OCI-LY7 (cell line): ENCODE measurements at regions not wholly inside any gene's neighbourhood (a gene's known extent, or its start where the extent isn't known, plus 50 kb on each side); places are given as distances from the start of the nearest gene placed in this dataset.

ENCODE experiments used
- BruUV-seq: library from RNA; stranded (reverse); fragments of 400-500 nt; replicated peaks from 2 replicates; lab custom pipeline; 2021; lab: Mats Ljungman, UMichigan
- CTCF ChIA-PET: fragments of 300-600 bp; sonication (Branson Sonifier 250); formaldehyde crosslinking; loops from one replicate; lab custom pipeline; 2022; ENCODE audit warnings: antibody characterized with exemption; ENCODE audit not compliant: unreplicated experiment; lab: Charles Lee
- POLR2A ChIA-PET: fragments of 300-600 bp; sonication (Branson Sonifier 250); formaldehyde crosslinking; loops from one replicate; lab custom pipeline; 2022; ENCODE audit warnings: antibody characterized with exemption; lab: Charles Lee
- DNase-seq: peaks from one replicate; pipeline ENCODE4 v3.0.0-alpha.2; 2015; ENCODE audit warnings: low spot score
- H2AFZ ChIP-seq: fragments of 200-600 bp; sonication (generic), shearing (Covaris generic); 2 replicates; pipeline ENCODE4 v1.6.1; 2014; ENCODE audit warnings: mild to moderate bottlenecking, antibody characterized with exemption, low read length, moderate library complexity
- H3K27ac ChIP-seq: fragments of 200-600 bp; sonication (generic); 2 replicates; pipeline ENCODE4 v1.5.1; 2014; ENCODE audit warnings: mixed run types, low read depth, mild to moderate bottlenecking, moderate library complexity, low read length, inconsistent platforms; ENCODE audit not compliant: poor library complexity, severe bottlenecking
- H3K36me3 ChIP-seq: fragments of 200-600 bp; sonication (generic); 2 replicates; pipeline ENCODE4 v1.6.1; 2014; ENCODE audit warnings: mild to moderate bottlenecking, antibody characterized with exemption, low read length, moderate library complexity, mixed read lengths; ENCODE audit not compliant: insufficient read depth
- H3K4me1 ChIP-seq: fragments of 200-600 bp; sonication (generic); 2 replicates; pipeline ENCODE4 v1.5.1; 2014; ENCODE audit warnings: mild to moderate bottlenecking, low read length; ENCODE audit not compliant: insufficient read depth, poor library complexity, severe bottlenecking
- H3K4me2 ChIP-seq: fragments of 200-600 bp; sonication (generic); 2 replicates; pipeline ENCODE4 v1.6.1; 2014; ENCODE audit warnings: mild to moderate bottlenecking, low read length
- H3K4me3 ChIP-seq: fragments of 200-600 bp; sonication (generic); 2 replicates; pipeline ENCODE4 v1.5.1; 2014; ENCODE audit warnings: mild to moderate bottlenecking, low read depth, low read length; ENCODE audit not compliant: poor library complexity, severe bottlenecking
- H3K79me2 ChIP-seq: fragments of 200-600 bp; sonication (generic); 2 replicates; pipeline ENCODE4 v1.6.1; 2016; ENCODE audit warnings: low read depth, mild to moderate bottlenecking, low read length, moderate library complexity, mixed read lengths; ENCODE audit not compliant: insufficient read depth
- H3K9me2 ChIP-seq: fragments of 200-600 bp; sonication (generic); 2 replicates; pipeline ENCODE4 v1.6.1; 2016; ENCODE audit warnings: mild to moderate bottlenecking, low read length, mixed read lengths; ENCODE audit not compliant: insufficient read depth
- H3K9me3 ChIP-seq: fragments of 200-600 bp; sonication (generic); 2 replicates; pipeline ENCODE4 v1.6.1; 2014; ENCODE audit warnings: mild to moderate bottlenecking, mixed run types, low read length, mixed read lengths
- H4K20me1 ChIP-seq: fragments of 200-600 bp; sonication (generic); 2 replicates; pipeline ENCODE4 v1.6.1; 2014; ENCODE audit warnings: mild to moderate bottlenecking, antibody characterized with exemption, low read length, moderate library complexity, mixed read lengths; ENCODE audit not compliant: insufficient read depth
- CTCF ChIP-seq: fragments of 200-600 bp; sonication (generic); conservative IDR thresholded peaks from 2 replicates; pipeline ENCODE4 v1.5.1; 2014; ENCODE audit warnings: mild to moderate bottlenecking, antibody characterized with exemption, low read length, moderate library complexity, mixed read lengths
- EZH2phosphoT487 ChIP-seq: fragments of 200-600 bp; sonication (generic); IDR thresholded peaks from 2 replicates; pipeline ENCODE4 v1.6.1; 2018; ENCODE audit warnings: low read depth, borderline replicate concordance, mild to moderate bottlenecking, mixed run types, antibody characterized with exemption, low read length, moderate library complexity, mixed read lengths
- intact Hi-C: fragments of 100-400 bp; cut with micrococcal nuclease; formaldehyde crosslinking; loops from one replicate; pipeline ENCODE4 v1.10.0; 2022; ENCODE audit not compliant: unreplicated experiment

GRCh38 chr9:80437091-80437640, 865.4 kb downstream of the TLE4 start:
- Histone ChIP-seq H3K9me3 (no peaks in the 10 kb centered on the region), H3K4me3 (no peak overlapping the region), H3K9me2 (no peaks in the 10 kb centered on the region), H3K79me2 (no peaks in the 10 kb centered on the region), H2AFZ (no peak overlapping the region), H3K36me3 (no peaks in the 10 kb centered on the region), H3K4me1 (no peaks in the 10 kb centered on the region), H4K20me1 (no peaks in the 10 kb centered on the region), H3K27ac (no peak overlapping the region), H3K4me2 (no peak overlapping the region)
- ChIA-PET POLR2A (no interaction called here), CTCF (no interaction called here)
- no peak for DNase-seq
- BruUV-seq, result no TSS peak
- intact Hi-C loops, result no loop called here
- TF ChIP-seq EZH2phosphoT487, result no peak
- TF ChIP-seq CTCF, result no peak

GRCh38 chr9:80435591-80435990, 863.8 kb downstream of the TLE4 start:
- intact Hi-C loops, result no loop called here
- H3K4me3 ChIP-seq, result no peak overlapping the region
- H3K4me2 ChIP-seq, result no peak overlapping the region
- ChIA-PET CTCF (no interaction called here), POLR2A (interaction anchor here (0.6 kb wide), 1 partner anchor 948 kb away, joined by 6 read pairs; no protein-coding TSS in a partner anchor)
- no peaks in the 10 kb centered on the region for H3K9me2 ChIP-seq
- no peak overlapping the region for H2AFZ ChIP-seq
- H3K9me3 ChIP-seq, result no peaks in the 10 kb centered on the region
- H3K4me1 ChIP-seq, result no peaks in the 10 kb centered on the region
- TF ChIP-seq CTCF (no peak), EZH2phosphoT487 (no peak)
- no peaks in the 10 kb centered on the region for H3K79me2 ChIP-seq
- no peaks in the 10 kb centered on the region for H3K36me3 ChIP-seq
- no TSS peak for BruUV-seq
- DNase-seq, result no peak
- no peak overlapping the region for H3K27ac ChIP-seq
- no peaks in the 10 kb centered on the region for H4K20me1 ChIP-seq

GRCh38 chr9:80426992-80427391, 855.2 kb downstream of the TLE4 start:
- Histone ChIP-seq H4K20me1 (no peaks in the 10 kb centered on the region), H2AFZ (no peak overlapping the region), H3K4me1 (no peaks in the 10 kb centered on the region), H3K4me3 (no peak overlapping the region), H3K9me2 (no peaks in the 10 kb centered on the region), H3K79me2 (no peaks in the 10 kb centered on the region), H3K27ac (no peak overlapping the region), H3K9me3 (no peaks in the 10 kb centered on the region), H3K36me3 (no peaks in the 10 kb centered on the region), H3K4me2 (no peak overlapping the region)
- intact Hi-C loops, result no loop called here
- POLR2A ChIA-PET, result no interaction called here
- TF ChIP-seq EZH2phosphoT487 (no peak), CTCF (no peak)
- CTCF ChIA-PET, result no interaction called here
- BruUV-seq, result no TSS peak
- no peak for DNase-seq
